Upper lobe of left lung (tissue), 6 donors: ENCODE measurements at regions not wholly inside any gene's neighbourhood (a gene's known extent, or its start where the extent isn't known, plus 50 kb on each side); places are given as distances from the start of the nearest gene placed in this dataset.

Experiments used
- ATAC-seq, 2 donors: fragments of 200-7000 bp; cut with Tn5 transposase; one replicate each; pipeline ENCODE4 v1.9.1; 2022; ENCODE audit warnings: mild to moderate bottlenecking in 2 of 2, moderate library complexity in 2 of 2; ENCODE audit not compliant: low FRiP score in 2 of 2
- DNase-seq, 2 donors: peaks; one replicate each; pipeline ENCODE4 v3.0.0-alpha.2; 2019 to 2020
- H3K27ac ChIP-seq, 4 donors: fragments of 200-600 bp; sonication (generic); one replicate each; pipeline ENCODE4 v1.5.1; 2016 to 2019
- H3K27me3 ChIP-seq, 4 donors: fragments of 200-600 bp; sonication (generic); one replicate each; pipeline ENCODE4 v1.5.1; 2017 to 2019
- H3K36me3 ChIP-seq, 4 donors: fragments of 200-600 bp; sonication (generic); one replicate each; pipeline ENCODE4 v1.5.1; 2016 to 2019
- H3K4me1 ChIP-seq, 4 donors: fragments of 200-600 bp; sonication (generic); one replicate each; pipeline ENCODE4 v1.5.1; 2018 to 2019
- H3K4me3 ChIP-seq, 4 donors: fragments of 200-600 bp; sonication (generic); one replicate each; pipeline ENCODE4 v1.5.1; 2017 to 2019; ENCODE audit warnings: mild to moderate bottlenecking in 2 of 4, moderate library complexity in 1 of 4
- H3K9me3 ChIP-seq, 4 donors: fragments of 200-600 bp; sonication (generic); one replicate each; pipeline ENCODE4 v1.5.1; 2018 to 2019
- CTCF ChIP-seq, 6 experiments: fragments of 450-650 bp in 4 of 6; fragments of 200-600 bp in 2 of 6; sonication (generic) in 2 of 6; IDR thresholded peaks; one replicate each; pipeline ENCODE4 v1.5.1; 2016 to 2019; ENCODE audit warnings: antibody characterized with exemption in 6 of 6
- EP300 ChIP-seq, 4 donors: sonication (generic); formaldehyde crosslinking; IDR thresholded peaks; one replicate each; pipeline ENCODE4 v1.5.1; 2017; ENCODE audit warnings: antibody characterized with exemption in 4 of 4, control low read depth in 2 of 4
- POLR2A ChIP-seq, 4 donors: fragments of 450-650 bp; IDR thresholded peaks; one replicate each; pipeline ENCODE4 v1.5.1; 2016 to 2017; ENCODE audit warnings: antibody characterized with exemption in 4 of 4, mild to moderate bottlenecking in 2 of 4
- POLR2AphosphoS5 ChIP-seq, 2 donors: sonication (generic); formaldehyde crosslinking; IDR thresholded peaks; one replicate each; pipeline ENCODE4 v1.5.1; 2017; ENCODE audit warnings: antibody characterized with exemption in 2 of 2
- WGBS, 2 donors: methylation state at CpG; one replicate each; pipeline ENCODE4 v1.1.5; 2017 to 2018; 5-methylcytosine and 5-hydroxymethylcytosine counted together
- donor health status: DM: no; HTN: no; CAD: no; lungs with moderate emphysema.
- donor health status: DM: no; HTN: yes; CAD: no; lungs with severe emphysema.

DNA sequence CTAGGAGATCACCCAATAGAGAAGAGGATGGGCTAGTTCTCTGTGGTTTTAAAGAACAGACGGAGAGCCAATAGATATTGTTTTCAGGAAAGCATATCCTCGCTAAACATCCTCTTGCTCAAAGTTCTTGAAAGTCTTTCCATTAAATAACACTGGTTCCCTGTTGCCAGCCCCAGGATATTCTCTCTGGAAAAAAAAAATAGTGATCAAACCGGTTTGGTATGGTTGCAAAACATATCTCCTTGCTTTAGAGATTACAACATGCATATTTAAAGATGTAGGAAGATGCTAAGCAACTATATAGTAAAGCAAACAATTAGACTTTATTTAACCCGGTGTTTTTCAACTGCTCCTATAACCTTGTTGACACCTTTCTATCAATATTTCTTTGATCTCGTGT is 211.4 kb downstream of the CMPK2 start:
- 40 to 52% methylated on average over 5 of the region's 5 CpGs for WGBS, 2 donors
- Histone ChIP-seq H3K4me3 (no peak overlapping the region), H3K27ac (no peak overlapping the region), H3K4me1 (no peaks in the 10 kb centered on the region), H3K36me3 (no peaks in the 10 kb centered on the region), H3K9me3 (no peaks in the 10 kb centered on the region), H3K27me3 (no peaks in the 10 kb centered on the region)
- TF ChIP-seq POLR2AphosphoS5 (IDR thresholded peaks at IDR 0.05) (no peak), POLR2A (IDR thresholded peaks at IDR 0.05) (no peak), EP300 (IDR thresholded peaks at IDR 0.05) (no peak), CTCF (IDR thresholded peaks at IDR 0.05) (no peak)
- no peak for DNase-seq
- no peak for ATAC-seq

GRCh38 chr2:6656633-6657032 is 209.1 kb downstream of the CMPK2 start:
- Histone ChIP-seq H3K4me1 (no peaks in the 10 kb centered on the region), H3K9me3 (no peaks in the 10 kb centered on the region), H3K36me3 (no peaks in the 10 kb centered on the region), H3K27ac (no peak overlapping the region), H3K27me3 (no peaks in the 10 kb centered on the region), H3K4me3 (no peak overlapping the region)
- no peak for TF ChIP-seq POLR2AphosphoS5 (IDR thresholded peaks at IDR 0.05)
- no peak for TF ChIP-seq CTCF (IDR thresholded peaks at IDR 0.05)
- TF ChIP-seq POLR2A (IDR thresholded peaks at IDR 0.05): no peak
- no peak for TF ChIP-seq EP300 (IDR thresholded peaks at IDR 0.05)
- 76 to 80% methylated on average over 4 of the region's 4 CpGs for WGBS, 2 donors
- ATAC-seq: no peak
- DNase-seq: no peak

DNA sequence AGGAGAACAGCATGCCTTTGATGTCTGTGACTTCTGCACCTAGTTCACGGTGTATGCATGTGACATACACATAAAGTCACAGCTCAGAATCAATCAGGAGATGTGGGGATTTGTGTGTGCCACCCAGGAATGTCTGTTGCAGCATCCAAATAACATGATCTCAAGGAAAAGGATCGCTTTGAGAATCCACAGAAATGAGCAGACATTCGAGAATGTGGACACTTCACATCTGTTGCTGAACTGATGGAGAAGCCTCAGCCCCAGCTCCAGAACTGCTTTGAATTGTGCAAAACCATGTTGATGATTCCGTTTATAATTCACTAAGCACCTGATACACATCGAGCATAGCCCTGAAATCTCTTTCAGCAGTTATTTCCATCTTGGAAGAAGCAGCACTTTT is 208.6 kb downstream of the CMPK2 start:
- TF ChIP-seq POLR2A (IDR thresholded peaks at IDR 0.05) (no peak), EP300 (IDR thresholded peaks at IDR 0.05) (no peak), POLR2AphosphoS5 (IDR thresholded peaks at IDR 0.05) (no peak), CTCF (IDR thresholded peaks at IDR 0.05) (no peak)
- 84 to 89% methylated on average over 5 of the region's 5 CpGs for WGBS, 2 donors
- H3K4me1 ChIP-seq: no peaks in the 10 kb centered on the region
- H3K36me3 ChIP-seq: no peaks in the 10 kb centered on the region
- ATAC-seq (no peak), DNase-seq (no peak)
- H3K27ac ChIP-seq: no peak overlapping the region
- H3K4me3 ChIP-seq: no peak overlapping the region
- no peaks in the 10 kb centered on the region for H3K27me3 ChIP-seq
- no peaks in the 10 kb centered on the region for H3K9me3 ChIP-seq

- 53 to 72% methylated on average over 5 of the region's 5 CpGs for WGBS, 2 donors
- H3K36me3 ChIP-seq: no peaks in the 10 kb centered on the region
- no peak for TF ChIP-seq POLR2AphosphoS5 (IDR thresholded peaks at IDR 0.05)
- no peak for TF ChIP-seq POLR2A (IDR thresholded peaks at IDR 0.05)
- TF ChIP-seq CTCF (IDR thresholded peaks at IDR 0.05): no peak
- no peak for TF ChIP-seq EP300 (IDR thresholded peaks at IDR 0.05)
- DNase-seq: no peak
- H3K4me1 ChIP-seq: no peaks in the 10 kb centered on the region
- no peak for ATAC-seq
- H3K27ac ChIP-seq: no peak overlapping the region
- H3K9me3 ChIP-seq: no peaks in the 10 kb centered on the region
- no peak overlapping the region for H3K4me3 ChIP-seq
- H3K27me3 ChIP-seq: no peaks in the 10 kb centered on the region
Measured at GRCh38 chr2:6657855-6658254, 207.9 kb downstream of the CMPK2 start.

GRCh38 chr2:6664332-6665061 is 201.2 kb downstream of the CMPK2 start:
- Histone ChIP-seq H3K36me3 (no peaks in the 10 kb centered on the region), H3K4me1 (no peaks in the 10 kb centered on the region), H3K4me3 (no peak overlapping the region), H3K27me3 (no peaks in the 10 kb centered on the region), H3K27ac (no peak overlapping the region), H3K9me3 (no peaks in the 10 kb centered on the region)
- ATAC-seq (no peak), DNase-seq (no peak)
- WGBS, 2 donors: 70 to 73% methylated on average over 7 of the region's 7 CpGs
- TF ChIP-seq CTCF (IDR thresholded peaks at IDR 0.05) (no peak), POLR2A (IDR thresholded peaks at IDR 0.05) (no peak), POLR2AphosphoS5 (IDR thresholded peaks at IDR 0.05) (no peak), EP300 (IDR thresholded peaks at IDR 0.05) (no peak)
